ENCODE measurements at regions not wholly inside any gene's neighbourhood (a gene's known extent, or its start where the extent isn't known, plus 50 kb on each side); places are given as distances from the start of the nearest gene placed in this dataset.

DNA sequence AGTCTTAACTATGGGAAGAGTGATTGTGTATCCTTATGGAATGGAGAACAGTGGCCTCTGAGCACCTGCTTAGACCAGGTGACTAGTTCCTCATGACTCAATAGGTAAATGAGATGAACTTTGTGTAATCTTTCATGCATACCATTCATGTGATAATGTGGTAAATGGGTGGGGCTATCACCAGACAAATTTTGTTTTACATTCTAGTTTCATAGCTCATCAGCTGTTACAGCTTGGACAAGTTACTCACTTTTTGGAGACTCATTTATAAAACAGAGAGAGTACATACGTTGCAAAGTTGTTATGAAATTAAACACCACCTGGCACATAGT is 103.7 kb upstream of the TGFBR2 start (continued):
- TF ChIP-seq TOX (CRISPR knock-in tag; IDR thresholded peaks at IDR 0.05; ENCODE audit: borderline replicate concordance): no peak
- TF ChIP-seq, protein P1, sequence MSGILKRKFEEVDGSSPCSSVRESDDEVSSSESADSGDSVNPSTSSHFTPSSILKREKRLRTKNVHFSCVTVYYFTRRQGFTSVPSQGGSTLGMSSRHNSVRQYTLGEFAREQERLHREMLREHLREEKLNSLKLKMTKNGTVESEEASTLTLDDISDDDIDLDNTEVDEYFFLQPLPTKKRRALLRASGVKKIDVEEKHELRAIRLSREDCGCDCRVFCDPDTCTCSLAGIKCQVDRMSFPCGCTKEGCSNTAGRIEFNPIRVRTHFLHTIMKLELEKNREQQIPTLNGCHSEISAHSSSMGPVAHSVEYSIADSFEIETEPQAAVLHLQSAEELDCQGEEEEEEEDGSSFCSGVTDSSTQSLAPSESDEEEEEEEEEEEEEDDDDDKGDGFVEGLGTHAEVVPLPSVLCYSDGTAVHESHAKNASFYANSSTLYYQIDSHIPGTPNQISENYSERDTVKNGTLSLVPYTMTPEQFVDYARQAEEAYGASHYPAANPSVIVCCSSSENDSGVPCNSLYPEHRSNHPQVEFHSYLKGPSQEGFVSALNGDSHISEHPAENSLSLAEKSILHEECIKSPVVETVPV (CRISPR knock-in tag; IDR thresholded peaks at IDR 0.05): no peak

DNA sequence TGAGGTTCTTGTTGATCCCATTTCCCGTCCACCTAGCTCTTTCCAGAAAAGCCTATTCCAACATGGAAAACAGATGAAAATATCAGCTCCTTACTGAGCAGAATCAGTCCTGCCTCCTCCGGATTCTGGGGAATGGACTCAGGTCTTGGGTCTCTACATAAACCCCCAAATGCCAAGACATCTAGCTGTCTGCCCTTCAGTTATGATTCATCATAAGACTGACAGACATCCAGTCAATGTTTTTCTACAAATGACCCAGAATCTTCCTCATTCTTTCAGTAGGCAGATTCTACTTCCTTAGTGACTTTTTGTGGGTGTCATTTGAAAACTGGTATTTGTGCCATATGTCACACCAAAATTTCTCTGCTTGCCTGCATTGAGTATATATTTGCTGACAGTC is 103.0 kb upstream of the TGFBR2 start:
- ATAC-seq: no peak
- TF ChIP-seq SNAI2 (CRISPR knock-in tag; IDR thresholded peaks at IDR 0.05) (no peak), ISL1 (CRISPR knock-in tag; IDR thresholded peaks at IDR 0.05) (no peak), ESRRG (CRISPR knock-in tag; IDR thresholded peaks at IDR 0.05) (no peak), ARNTL (CRISPR knock-in tag; IDR thresholded peaks at IDR 0.05; ENCODE audit: borderline replicate concordance, low read depth) (no peak), ZFP30 (CRISPR knock-in tag; IDR thresholded peaks at IDR 0.05) (no peak)

DNA sequence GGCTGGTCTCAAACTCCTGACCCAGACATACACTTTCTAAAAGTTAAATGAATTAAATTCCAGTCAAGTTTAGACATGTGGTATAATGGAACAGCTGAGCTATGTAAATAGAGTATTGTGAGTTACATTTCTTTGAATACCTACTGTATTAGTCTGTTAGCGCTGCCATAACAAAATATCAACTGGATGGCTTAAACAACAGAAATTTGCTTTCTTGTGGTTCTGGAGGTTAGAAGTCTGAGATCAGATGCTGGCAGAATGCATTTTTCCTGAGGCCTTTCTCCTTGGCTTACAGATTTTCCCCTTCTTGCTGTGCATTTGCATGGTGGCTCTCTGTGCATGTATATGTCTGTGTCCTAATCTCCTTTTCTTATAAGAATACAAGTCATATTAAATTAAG is 101.5 kb upstream of the TGFBR2 start:
- no peak for TF ChIP-seq ZFP30 (CRISPR knock-in tag; IDR thresholded peaks at IDR 0.05)
- TF ChIP-seq BACH2 (CRISPR knock-in tag; IDR thresholded peaks at IDR 0.05; ENCODE audit: borderline replicate concordance): no peak
- TF ChIP-seq, protein P2, sequence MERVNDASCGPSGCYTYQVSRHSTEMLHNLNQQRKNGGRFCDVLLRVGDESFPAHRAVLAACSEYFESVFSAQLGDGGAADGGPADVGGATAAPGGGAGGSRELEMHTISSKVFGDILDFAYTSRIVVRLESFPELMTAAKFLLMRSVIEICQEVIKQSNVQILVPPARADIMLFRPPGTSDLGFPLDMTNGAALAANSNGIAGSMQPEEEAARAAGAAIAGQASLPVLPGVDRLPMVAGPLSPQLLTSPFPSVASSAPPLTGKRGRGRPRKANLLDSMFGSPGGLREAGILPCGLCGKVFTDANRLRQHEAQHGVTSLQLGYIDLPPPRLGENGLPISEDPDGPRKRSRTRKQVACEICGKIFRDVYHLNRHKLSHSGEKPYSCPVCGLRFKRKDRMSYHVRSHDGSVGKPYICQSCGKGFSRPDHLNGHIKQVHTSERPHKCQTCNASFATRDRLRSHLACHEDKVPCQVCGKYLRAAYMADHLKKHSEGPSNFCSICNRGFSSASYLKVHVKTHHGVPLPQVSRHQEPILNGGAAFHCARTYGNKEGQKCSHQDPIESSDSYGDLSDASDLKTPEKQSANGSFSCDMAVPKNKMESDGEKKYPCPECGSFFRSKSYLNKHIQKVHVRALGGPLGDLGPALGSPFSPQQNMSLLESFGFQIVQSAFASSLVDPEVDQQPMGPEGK (CRISPR knock-in tag; IDR thresholded peaks at IDR 0.05; ENCODE audit: borderline replicate concordance): no peak
- TF ChIP-seq CSDC2 (CRISPR knock-in tag; IDR thresholded peaks at IDR 0.05): no peak
- no peak for TF ChIP-seq ZNF70 (CRISPR knock-in tag; IDR thresholded peaks at IDR 0.05)
- no peak for TF ChIP-seq GLIS3 (CRISPR knock-in tag; IDR thresholded peaks at IDR 0.05)
- no peak for TF ChIP-seq OSR1 (CRISPR knock-in tag; IDR thresholded peaks at IDR 0.05)
- TF ChIP-seq, protein P3, sequence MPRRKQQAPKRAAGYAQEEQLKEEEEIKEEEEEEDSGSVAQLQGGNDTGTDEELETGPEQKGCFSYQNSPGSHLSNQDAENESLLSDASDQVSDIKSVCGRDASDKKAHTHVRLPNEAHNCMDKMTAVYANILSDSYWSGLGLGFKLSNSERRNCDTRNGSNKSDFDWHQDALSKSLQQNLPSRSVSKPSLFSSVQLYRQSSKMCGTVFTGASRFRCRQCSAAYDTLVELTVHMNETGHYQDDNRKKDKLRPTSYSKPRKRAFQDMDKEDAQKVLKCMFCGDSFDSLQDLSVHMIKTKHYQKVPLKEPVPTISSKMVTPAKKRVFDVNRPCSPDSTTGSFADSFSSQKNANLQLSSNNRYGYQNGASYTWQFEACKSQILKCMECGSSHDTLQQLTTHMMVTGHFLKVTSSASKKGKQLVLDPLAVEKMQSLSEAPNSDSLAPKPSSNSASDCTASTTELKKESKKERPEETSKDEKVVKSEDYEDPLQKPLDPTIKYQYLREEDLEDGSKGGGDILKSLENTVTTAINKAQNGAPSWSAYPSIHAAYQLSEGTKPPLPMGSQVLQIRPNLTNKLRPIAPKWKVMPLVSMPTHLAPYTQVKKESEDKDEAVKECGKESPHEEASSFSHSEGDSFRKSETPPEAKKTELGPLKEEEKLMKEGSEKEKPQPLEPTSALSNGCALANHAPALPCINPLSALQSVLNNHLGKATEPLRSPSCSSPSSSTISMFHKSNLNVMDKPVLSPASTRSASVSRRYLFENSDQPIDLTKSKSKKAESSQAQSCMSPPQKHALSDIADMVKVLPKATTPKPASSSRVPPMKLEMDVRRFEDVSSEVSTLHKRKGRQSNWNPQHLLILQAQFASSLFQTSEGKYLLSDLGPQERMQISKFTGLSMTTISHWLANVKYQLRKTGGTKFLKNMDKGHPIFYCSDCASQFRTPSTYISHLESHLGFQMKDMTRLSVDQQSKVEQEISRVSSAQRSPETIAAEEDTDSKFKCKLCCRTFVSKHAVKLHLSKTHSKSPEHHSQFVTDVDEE (CRISPR knock-in tag; IDR thresholded peaks at IDR 0.05): no peak
- TF ChIP-seq, protein P1 (CRISPR knock-in tag; IDR thresholded peaks at IDR 0.05): no peak
- TF ChIP-seq ZC3H10 (CRISPR knock-in tag; IDR thresholded peaks at IDR 0.05): no peak
- TF ChIP-seq, protein P4, sequence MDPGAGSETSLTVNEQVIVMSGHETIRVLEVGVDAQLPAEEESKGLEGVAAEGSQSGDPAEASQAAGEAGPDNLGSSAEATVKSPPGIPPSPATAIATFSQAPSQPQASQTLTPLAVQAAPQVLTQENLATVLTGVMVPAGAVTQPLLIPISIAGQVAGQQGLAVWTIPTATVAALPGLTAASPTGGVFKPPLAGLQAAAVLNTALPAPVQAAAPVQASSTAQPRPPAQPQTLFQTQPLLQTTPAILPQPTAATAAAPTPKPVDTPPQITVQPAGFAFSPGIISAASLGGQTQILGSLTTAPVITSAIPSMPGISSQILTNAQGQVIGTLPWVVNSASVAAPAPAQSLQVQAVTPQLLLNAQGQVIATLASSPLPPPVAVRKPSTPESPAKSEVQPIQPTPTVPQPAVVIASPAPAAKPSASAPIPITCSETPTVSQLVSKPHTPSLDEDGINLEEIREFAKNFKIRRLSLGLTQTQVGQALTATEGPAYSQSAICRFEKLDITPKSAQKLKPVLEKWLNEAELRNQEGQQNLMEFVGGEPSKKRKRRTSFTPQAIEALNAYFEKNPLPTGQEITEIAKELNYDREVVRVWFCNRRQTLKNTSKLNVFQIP (CRISPR knock-in tag; IDR thresholded peaks at IDR 0.05; ENCODE audit: borderline replicate concordance, low read depth): no peak
- no peak for TF ChIP-seq ZFP3 (CRISPR knock-in tag; IDR thresholded peaks at IDR 0.05)
- no peak for TF ChIP-seq SNAI2 (CRISPR knock-in tag; IDR thresholded peaks at IDR 0.05)
- no peak for ATAC-seq

DNA sequence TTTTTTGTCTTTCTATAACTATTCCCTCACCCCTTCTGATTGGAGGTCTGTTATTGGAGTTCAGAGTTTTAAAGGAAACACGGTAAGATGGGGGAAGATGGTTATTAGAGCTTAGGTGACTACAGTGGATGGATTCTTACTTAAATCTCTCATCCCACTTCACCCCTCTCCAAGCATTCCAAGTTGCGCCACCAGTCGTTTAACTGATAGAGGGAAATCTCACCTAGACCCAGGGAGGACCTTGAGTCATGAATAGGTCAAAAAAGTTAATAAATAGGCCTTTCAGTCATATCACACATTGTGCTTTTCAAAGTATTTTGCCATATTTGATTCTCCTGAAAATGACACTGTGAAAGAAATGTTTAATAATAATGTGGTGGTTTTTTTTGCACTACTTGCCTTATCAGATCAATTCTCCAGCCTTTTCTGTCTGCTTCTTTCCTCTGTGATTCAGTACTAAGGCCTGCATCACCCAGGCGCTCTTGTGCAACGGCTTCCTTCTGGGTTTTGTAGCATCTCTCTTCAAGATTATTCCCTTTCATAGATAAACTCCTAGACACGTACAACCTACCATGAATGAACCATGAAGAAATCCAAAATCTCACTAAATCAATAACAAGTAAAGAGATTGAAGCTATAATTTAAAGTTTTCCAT is 100.4 kb upstream of the TGFBR2 start:
- no peak for ATAC-seq
- TF ChIP-seq ZC3H10 (CRISPR knock-in tag; IDR thresholded peaks at IDR 0.05): no peak
- no peak for TF ChIP-seq ZNF565 (CRISPR knock-in tag; conservative IDR thresholded peaks at IDR 0.05; ENCODE audit: low read depth)
- TF ChIP-seq, protein P5, sequence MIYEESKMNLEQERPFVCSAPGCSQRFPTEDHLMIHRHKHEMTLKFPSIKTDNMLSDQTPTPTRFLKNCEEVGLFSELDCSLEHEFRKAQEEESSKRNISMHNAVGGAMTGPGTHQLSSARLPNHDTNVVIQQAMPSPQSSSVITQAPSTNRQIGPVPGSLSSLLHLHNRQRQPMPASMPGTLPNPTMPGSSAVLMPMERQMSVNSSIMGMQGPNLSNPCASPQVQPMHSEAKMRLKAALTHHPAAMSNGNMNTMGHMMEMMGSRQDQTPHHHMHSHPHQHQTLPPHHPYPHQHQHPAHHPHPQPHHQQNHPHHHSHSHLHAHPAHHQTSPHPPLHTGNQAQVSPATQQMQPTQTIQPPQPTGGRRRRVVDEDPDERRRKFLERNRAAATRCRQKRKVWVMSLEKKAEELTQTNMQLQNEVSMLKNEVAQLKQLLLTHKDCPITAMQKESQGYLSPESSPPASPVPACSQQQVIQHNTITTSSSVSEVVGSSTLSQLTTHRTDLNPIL (CRISPR knock-in tag; IDR thresholded peaks at IDR 0.05; ENCODE audit: low read depth): no peak
- no peak for TF ChIP-seq ZFP3 (CRISPR knock-in tag; IDR thresholded peaks at IDR 0.05)
- TF ChIP-seq ISL1 (CRISPR knock-in tag; IDR thresholded peaks at IDR 0.05): no peak
- TF ChIP-seq, protein P1 (CRISPR knock-in tag; IDR thresholded peaks at IDR 0.05): no peak
- TF ChIP-seq OSR1 (CRISPR knock-in tag; IDR thresholded peaks at IDR 0.05): no peak
- TF ChIP-seq SNAI2 (CRISPR knock-in tag; IDR thresholded peaks at IDR 0.05): no peak
- TF ChIP-seq, protein P4 (CRISPR knock-in tag; IDR thresholded peaks at IDR 0.05; ENCODE audit: borderline replicate concordance, low read depth): no peak
- no peak for TF ChIP-seq ZFP30 (CRISPR knock-in tag; IDR thresholded peaks at IDR 0.05)

Data from SK-N-SH treated with all-trans-retinoic acid at 6 μM for 48 hours (cell line).